KBM-7 (cell line): ENCODE measurements at regions not wholly inside any gene's neighbourhood (a gene's known extent, or its start where the extent isn't known, plus 50 kb on each side); places are given as distances from the start of the nearest gene placed in this dataset.

ENCODE experiments used
- DNase-seq: peaks from one replicate; pipeline ENCODE4 v3.0.0-alpha.2; 2015
- in situ Hi-C: fragments of 300-500 bp; cut with MboI; formaldehyde crosslinking; loops from 2 replicates; pipeline ENCODE4 v1.14.3; 2020; ENCODE audit warnings: low sequenced_read_pairs, low pct_unique_long_range_greater_than_20kb, mixed read lengths

GRCh38 chr1:229205854-229206253, 65.1 kb upstream of the RAB4A start:
- DNase-seq: no peak
- in situ Hi-C loops: no loop called here

GRCh38 chr1:229207916-229208315, 63.0 kb upstream of the RAB4A start:
- DNase-seq: no peak
- in situ Hi-C loops: no loop called here

- in situ Hi-C loops: no loop called here
- DNase-seq: no peak
These were observed 62.4 kb upstream of the RAB4A start for GRCh38 chr1:229208481-229208880.

- in situ Hi-C loops: no loop called here
- DNase-seq: no peak
These were observed 61.5 kb upstream of the RAB4A start for GRCh38 chr1:229209386-229209785.

- DNase-seq: no peak
- in situ Hi-C loops: no loop called here
These were observed 61.1 kb upstream of the RAB4A start for GRCh38 chr1:229209816-229210215.

- no peak for DNase-seq
- in situ Hi-C loops: no loop called here
These were observed 60.1 kb upstream of the RAB4A start for GRCh38 chr1:229210844-229211243.

- in situ Hi-C loops: no loop called here
- no peak for DNase-seq
These were observed 57.1 kb upstream of the RAB4A start for GRCh38 chr1:229213797-229214196.

GRCh38 chr1:229217716-229218115, 53.2 kb upstream of the RAB4A start:
- in situ Hi-C loops: no loop called here
- DNase-seq: no peak

- in situ Hi-C loops: no loop called here
- no peak for DNase-seq
These were observed 52.3 kb upstream of the RAB4A start for GRCh38 chr1:229218612-229219025.

GRCh38 chr1:229220163-229220846, 50.6 kb upstream of the RAB4A start:
- in situ Hi-C loops: no loop called here
- no peak for DNase-seq

- no peak for DNase-seq
- in situ Hi-C loops: no loop called here
These were observed 49.5 kb upstream of the RAB4A start for GRCh38 chr1:229221106-229222019.
